ENCODE measurements at regions not wholly inside any gene's neighbourhood (a gene's known extent, or its start where the extent isn't known, plus 50 kb on each side); places are given as distances from the start of the nearest gene placed in this dataset.

DNA sequence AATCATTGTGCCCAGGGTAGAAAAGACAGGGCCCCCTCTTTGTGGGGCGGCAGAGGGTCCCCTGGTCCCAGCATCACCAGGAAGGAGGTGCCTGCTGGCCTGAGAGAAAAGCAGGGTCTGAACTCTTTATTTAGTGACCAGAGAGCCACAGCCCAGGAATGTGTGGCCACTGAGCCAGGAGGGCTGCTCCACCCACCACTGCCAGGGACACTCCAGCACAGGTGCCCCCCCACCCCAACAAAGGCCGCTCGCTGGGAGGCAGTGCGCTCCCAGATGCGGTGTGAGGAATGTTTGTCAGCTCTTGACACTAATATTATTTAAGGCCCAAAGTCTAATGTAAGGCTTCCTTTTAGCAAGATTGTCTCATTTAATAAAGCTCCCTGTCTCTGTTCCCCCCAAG lies 59.6 kb upstream of the ZMIZ1 start:
- TF ChIP-seq CEBPB (IDR thresholded peaks at IDR 0.05) (no peak), TAF1 (IDR thresholded peaks at IDR 0.05; ENCODE audit: low read depth) (no peak), EGR1 (IDR thresholded peaks at IDR 0.05) (no peak), YY1 (IDR thresholded peaks at IDR 0.05; ENCODE audit: low read depth) (no peak), RAD21 (IDR thresholded peaks at IDR 0.05; ENCODE audit: low read depth) (no peak)
- TF ChIP-seq, protein P1, sequence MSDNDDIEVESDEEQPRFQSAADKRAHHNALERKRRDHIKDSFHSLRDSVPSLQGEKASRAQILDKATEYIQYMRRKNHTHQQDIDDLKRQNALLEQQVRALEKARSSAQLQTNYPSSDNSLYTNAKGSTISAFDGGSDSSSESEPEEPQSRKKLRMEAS (IDR thresholded peaks at IDR 0.05) = no peak
- TF ChIP-seq, protein P2, sequence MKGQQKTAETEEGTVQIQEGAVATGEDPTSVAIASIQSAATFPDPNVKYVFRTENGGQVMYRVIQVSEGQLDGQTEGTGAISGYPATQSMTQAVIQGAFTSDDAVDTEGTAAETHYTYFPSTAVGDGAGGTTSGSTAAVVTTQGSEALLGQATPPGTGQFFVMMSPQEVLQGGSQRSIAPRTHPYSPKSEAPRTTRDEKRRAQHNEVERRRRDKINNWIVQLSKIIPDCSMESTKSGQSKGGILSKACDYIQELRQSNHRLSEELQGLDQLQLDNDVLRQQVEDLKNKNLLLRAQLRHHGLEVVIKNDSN (IDR thresholded peaks at IDR 0.05) = no peak

All from Ishikawa (cell line).